ENCODE measurements at regions not wholly inside any gene's neighbourhood (a gene's known extent, or its start where the extent isn't known, plus 50 kb on each side); places are given as distances from the start of the nearest gene placed in this dataset.

DNA sequence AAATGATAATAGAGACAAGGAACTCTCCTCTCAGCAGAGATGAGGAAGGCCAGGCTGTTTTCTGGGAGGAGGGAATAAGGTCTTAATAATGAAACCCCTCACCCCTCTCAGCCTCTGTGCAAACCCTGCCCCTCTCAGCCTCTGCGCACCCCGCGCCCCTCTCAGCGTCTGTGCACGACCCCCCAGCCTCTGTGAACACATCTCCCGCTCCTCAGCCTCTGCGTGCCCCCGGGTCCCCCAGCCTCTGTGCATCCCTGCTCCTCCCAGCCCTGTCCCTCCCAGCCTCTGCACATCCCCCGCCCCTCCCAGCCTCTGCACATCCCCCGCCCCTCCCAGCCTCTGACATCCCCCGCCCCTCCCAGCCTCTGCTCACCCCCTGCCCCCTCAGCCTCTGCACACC, 837.8 kb downstream of the TBC1D22A start:
- DNase-seq: no peak

GRCh38 chr22:47599753-47600152, 837.3 kb downstream of the TBC1D22A start:
- DNase-seq: no peak

- no peak for DNase-seq
These were observed 836.4 kb downstream of the TBC1D22A start for GRCh38 chr22:47598864-47599263.

DNA sequence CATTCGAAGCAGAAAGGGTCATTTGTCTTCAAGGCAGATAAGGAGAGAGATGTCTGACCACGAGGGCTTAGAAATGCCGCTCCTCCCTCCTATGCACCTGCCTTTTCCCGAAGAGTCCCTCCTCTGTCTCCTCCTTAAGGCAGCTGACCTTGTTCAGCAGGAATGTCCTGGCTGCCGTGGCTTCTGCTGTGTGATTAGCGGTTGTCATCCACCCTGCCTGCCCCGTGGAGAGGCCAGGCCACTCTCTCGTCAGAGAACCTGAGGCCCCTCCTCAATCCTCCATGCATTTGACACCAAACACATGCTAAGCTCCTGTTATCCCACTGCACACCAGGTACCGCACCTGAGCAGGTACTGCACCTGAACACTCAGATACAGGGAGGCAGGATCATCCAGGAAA, 834.6 kb downstream of the TBC1D22A start:
- no peak for DNase-seq

- DNase-seq: no peak
These were observed 833.8 kb downstream of the TBC1D22A start for GRCh38 chr22:47596176-47596690.

GRCh38 chr22:47594836-47595521, 832.5 kb downstream of the TBC1D22A start:
- no peak for DNase-seq

DNA sequence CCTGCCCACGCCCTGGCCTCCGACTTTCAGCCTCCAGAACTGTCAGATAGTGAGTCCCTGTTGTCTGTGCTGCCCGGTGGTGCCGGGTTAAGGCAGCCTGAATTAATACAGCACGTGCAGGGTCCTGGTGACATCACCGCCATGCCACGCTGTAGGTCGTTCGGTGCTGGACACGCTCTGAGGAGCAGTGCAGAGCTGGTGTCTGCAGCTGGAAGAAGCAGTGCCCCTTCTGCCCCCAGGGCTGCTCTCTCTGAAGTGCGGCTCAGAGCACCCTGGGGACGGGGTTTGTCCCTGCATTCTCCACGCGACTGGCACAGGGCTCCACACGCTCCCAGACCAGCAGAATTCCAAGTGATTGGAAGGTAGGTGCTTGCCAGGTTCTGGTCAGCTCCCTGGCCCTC, 831.5 kb downstream of the TBC1D22A start:
- no peak for DNase-seq

DNA sequence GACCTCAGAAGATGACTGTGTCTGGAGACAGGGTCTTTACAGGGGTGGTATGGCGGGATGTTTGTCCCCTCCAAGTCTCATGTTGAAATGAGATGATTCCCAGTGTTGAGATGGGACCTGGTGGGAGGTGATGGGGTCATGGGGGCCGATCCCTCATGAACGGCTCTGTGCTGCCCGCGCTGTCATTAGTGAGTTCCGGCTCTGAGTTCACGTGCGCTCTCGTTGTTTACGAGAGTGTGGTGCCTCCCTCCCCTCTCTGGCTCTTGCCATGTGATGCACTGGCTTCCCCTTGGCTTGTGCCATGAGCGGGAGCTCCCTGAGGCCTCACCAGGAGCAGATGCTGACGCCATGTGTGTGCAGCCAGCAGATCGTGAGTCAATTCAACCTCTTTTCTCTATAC, 830.8 kb downstream of the TBC1D22A start:
- DNase-seq: no peak

DNA sequence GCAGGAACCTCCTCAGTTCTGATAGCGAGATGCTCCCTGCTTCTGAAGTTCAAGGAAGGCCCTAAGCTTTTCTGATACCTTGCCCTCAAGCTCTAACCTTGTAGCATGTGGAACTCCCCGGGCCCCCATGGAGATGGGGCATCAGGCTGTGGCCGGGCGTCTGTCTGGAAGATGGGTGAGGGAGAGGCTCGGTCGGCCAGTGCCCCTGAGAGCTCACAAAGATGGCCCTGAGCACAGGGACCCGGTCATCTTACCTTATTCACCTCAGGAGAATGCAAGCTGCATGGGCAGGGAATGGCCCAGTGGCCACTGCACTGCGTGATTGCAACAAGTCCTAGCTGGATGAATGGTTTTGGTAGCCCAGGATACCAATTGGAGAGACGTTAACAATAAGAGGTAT, 830.3 kb downstream of the TBC1D22A start:
- no peak for DNase-seq

DNA sequence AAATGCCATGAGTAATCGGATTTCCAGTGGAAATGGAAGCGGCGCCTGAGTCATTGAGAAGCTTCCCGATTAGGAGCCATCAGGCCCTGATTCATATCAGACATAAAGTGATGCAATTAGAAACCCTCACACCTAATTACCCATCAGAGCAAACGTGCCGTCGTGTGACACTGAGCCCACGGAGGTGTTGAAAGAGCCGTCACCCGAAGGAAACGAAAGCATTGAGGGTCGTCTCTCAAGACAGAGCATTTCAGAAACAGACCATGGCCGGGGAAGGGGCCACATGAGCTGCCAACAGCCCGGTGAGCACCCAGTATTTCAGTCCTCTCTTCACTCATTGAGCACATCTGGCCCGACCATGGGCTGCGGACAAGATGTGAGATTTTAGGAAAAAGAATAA, 829.3 kb downstream of the TBC1D22A start:
- DNase-seq: no peak

GRCh38 chr22:47591016-47591415, 828.6 kb downstream of the TBC1D22A start:
- DNase-seq: no peak

GRCh38 chr22:47589271-47590250, 827.1 kb downstream of the TBC1D22A start:
- no peak for DNase-seq

- no peak for DNase-seq
These were observed 826.1 kb downstream of the TBC1D22A start for GRCh38 chr22:47588578-47588960.

DNA sequence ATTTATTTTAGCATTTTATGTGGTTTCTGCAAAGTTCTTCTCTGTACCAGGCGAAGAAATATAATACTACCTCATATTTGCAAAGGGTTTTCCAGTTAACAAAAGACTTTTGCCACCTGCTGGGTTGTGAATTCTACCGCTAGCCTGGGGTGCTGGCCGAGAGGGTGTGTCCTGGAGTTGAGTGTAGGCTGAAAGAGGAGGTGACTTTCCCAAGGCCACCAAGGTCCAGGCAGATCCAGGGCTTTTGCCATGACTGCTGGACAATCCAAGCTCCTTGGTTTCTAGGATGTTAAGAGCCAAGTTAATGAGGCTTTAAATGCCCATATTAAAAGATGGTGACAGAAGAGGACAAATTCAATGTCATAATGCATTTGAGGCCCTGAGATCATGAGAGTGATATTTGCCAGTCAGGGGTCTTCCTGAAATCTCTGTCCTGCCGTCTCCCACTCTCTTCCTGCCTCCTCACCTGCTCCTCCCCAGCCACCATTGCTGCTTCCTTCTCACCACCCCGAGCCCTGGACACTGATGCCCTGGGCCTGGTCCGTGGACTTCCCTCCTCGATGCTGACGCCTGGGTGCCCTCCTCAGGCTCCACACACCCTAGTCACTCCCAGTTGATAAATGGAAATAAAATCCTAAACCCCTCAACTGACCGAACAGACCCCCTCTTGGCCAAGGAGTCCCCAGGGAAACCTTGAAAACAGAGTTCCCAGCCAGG, 825.6 kb downstream of the TBC1D22A start:
- no peak for DNase-seq

DNA sequence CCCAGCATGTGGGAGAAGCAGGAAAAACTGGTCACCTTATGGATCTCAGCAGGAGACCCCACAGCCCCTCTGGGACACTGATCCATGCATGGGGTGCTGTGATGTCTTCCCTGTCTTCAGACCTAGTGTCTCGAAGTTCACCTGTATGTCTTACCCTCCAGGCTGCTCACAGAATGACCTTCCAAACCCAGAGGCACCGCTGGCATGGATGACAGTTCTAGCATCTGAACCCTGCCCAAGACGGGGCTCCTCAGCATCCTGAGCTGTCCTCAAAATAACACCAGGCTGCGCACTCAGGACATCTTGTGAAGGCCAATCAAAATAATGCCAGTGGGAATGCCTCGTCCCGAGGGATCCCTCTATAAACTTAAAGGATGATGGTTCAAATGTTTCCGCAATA, 824.9 kb downstream of the TBC1D22A start:
- DNase-seq: no peak

- DNase-seq: no peak
These were observed 824.5 kb downstream of the TBC1D22A start for GRCh38 chr22:47586946-47587345.

DNA sequence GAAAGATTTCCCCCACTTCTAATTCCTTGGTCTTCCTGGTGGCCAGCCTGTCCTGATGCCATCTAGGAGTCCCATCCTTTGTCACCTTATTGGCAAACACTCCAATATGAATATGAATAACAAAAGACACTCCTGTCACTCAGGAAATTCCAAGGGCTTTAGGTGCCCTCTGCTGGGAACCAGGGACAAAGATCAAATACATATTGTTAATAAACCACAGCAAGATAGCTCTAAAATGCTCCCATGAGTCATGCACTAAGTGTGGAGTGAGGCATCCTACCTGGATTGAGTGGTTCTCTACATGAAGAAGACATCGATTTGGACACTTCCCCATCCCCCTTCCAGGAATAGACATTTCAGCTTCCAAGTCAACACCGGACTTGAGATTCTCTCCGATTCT, 823.6 kb downstream of the TBC1D22A start:
- DNase-seq: no peak

GRCh38 chr22:47583959-47584562, 821.6 kb downstream of the TBC1D22A start:
- DNase-seq: no peak

DNA sequence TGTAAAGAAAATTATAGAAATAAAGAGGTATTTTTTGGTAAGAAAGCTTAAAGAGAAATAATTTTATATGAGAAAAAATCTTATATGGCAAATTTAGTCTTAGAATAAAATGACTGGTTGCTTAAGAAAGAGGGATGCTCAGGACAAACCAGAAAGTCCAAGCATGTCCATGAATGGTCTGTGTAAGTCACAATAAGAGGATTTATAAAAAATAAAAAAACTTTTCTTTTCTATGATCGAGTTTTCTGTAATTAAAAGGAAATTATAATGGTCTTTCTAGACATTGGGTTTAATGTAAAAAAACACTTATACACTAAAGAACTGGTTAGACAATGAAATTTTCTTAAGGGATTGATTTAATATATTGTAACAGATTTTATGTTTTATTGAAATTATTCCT, 819.6 kb downstream of the TBC1D22A start:
- DNase-seq: no peak

DNA sequence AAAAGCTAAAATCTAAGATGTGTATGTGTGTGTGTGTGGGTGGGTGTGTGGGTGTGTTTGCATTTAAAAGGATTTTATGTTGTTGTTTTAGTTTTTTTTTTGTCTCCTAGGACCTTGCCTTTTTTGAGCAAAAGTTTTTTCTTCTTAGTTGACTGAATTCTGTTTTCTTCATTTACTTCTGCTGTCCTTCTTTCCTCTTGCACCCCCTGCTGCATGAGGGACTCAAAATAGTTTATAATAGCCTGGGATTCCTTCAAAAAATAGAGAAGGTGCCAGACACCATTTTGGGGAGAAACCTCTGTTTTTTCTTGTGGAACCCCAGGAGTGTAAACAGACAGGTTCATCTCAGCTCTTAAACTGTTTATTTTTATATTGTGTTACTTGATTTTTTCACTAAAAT, 817.7 kb downstream of the TBC1D22A start:
- no peak for DNase-seq

DNA sequence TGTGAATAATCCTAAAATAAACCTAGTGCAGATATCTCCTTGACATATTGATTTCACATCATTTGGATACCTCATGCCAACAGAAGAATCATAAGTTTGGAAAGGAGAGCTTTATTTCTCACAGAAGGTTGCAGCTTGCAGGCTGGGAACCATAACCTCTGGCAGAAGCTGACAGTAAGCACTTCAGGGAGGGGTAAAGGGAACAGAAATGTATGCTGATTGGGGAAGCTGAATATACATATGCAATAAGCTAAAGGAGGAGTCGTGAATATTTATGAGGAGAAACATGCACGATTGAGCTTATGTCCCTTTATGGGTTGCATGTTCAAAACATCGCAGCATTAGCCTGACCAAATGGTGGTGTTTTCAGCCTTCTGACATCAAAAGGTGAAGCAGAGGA, 814.5 kb downstream of the TBC1D22A start:
- no peak for DNase-seq

DNA sequence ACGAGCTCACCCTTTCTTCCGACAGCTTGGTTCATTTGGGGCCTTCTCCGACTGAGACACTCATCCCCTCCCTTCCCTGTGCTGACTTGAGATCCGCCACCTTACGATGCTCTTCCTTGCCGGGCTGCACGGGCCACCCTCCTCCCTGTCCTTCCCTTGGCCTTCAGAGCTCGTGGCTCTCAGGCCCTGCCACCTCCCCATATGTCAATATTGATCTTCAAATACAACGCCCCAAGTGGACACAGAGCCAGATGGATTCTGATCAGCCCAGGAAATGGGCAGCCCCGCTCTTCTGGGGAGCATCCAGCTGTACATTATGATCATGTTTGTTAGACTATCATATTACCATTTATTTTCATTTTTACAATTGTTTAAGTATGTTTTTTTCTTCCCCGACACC, 812.8 kb downstream of the TBC1D22A start:
- DNase-seq: no peak

- no peak for DNase-seq
These were observed 812.1 kb downstream of the TBC1D22A start for GRCh38 chr22:47574556-47574955.

Measured in SW 1271 (cell line).